IMR-90 (cell line): ENCODE measurements at regions not wholly inside any gene's neighbourhood (a gene's known extent, or its start where the extent isn't known, plus 50 kb on each side); places are given as distances from the start of the nearest gene placed in this dataset.

Source experiments
- ATAC-seq: fragments of 200-7000 bp; cut with Tn5 transposase; 2 replicates; pipeline ENCODE4 v1.9.1; 2020; ENCODE audit warnings: low read depth, mild to moderate bottlenecking, moderate library complexity
- BruUV-seq: library from RNA; stranded (reverse); fragments of 400-500 nt; replicated peaks from 2 replicates; lab custom pipeline; 2021; lab: Mats Ljungman, UMichigan
- CTCF ChIA-PET: fragments of 300-600 bp; formaldehyde crosslinking; extraction: SDS; loops from one replicate; lab custom pipeline; 2021; ENCODE audit warnings: antibody characterized with exemption; lab: Yijun Ruan, JAX
- POLR2A ChIA-PET: fragments of 300-600 bp; sonication (Branson Sonifier 250); formaldehyde crosslinking; loops from one replicate; lab custom pipeline; 2022; ENCODE audit warnings: antibody characterized with exemption; ENCODE audit not compliant: unreplicated experiment; lab: Charles Lee
- DNase-seq: peaks from one replicate; pipeline ENCODE4 v3.0.0; 2013
- H2AFZ ChIP-seq: replicated peaks from 2 replicates; pipeline ENCODE3; 2013; ENCODE audit warnings: low read length, mild to moderate bottlenecking; ENCODE audit not compliant: poor library complexity
- H2AK5ac ChIP-seq: 2 replicates; pipeline ENCODE4 v1.6.1; 2013; ENCODE audit warnings: low read depth, low read length, inconsistent platforms
- H2AK9ac ChIP-seq: replicated peaks from 2 replicates; pipeline ENCODE3; 2013; ENCODE audit warnings: mild to moderate bottlenecking, low read depth, low read length, moderate library complexity; ENCODE audit not compliant: poor library complexity
- H2BK120ac ChIP-seq: 2 replicates; pipeline ENCODE4 v1.6.1; 2013; ENCODE audit warnings: low read depth, low read length, inconsistent platforms
- H2BK15ac ChIP-seq: 3 replicates; pipeline ENCODE4 v1.6.1; 2013; ENCODE audit warnings: low read depth, low read length, inconsistent platforms
- H2BK20ac ChIP-seq: 2 replicates; pipeline ENCODE4 v1.6.1; 2013; ENCODE audit warnings: low read depth, mild to moderate bottlenecking, inconsistent platforms, low read length, moderate library complexity
- H2BK5ac ChIP-seq: 2 replicates; pipeline ENCODE4 v1.6.1; 2013; ENCODE audit warnings: mild to moderate bottlenecking, low read depth, low read length, inconsistent platforms; ENCODE audit not compliant: poor library complexity, severe bottlenecking
- H3K14ac ChIP-seq: replicated peaks from 2 replicates; pipeline ENCODE4 v1.6.1; 2013; ENCODE audit warnings: low read depth, low read length, inconsistent platforms
- H3K18ac ChIP-seq: 2 replicates; pipeline ENCODE4 v1.6.1; 2013; ENCODE audit warnings: low read depth, low read length, control low read depth
- H3K23ac ChIP-seq: 2 replicates; pipeline ENCODE4 v1.6.1; 2013; ENCODE audit warnings: low read depth, low read length, inconsistent platforms
- H3K27ac ChIP-seq: 2 replicates; pipeline ENCODE4 v1.5.1; 2013; ENCODE audit warnings: mild to moderate bottlenecking, control low read depth, low read length; ENCODE audit not compliant: insufficient read depth
- H3K27me3 ChIP-seq: 2 replicates; pipeline ENCODE4 v1.6.1; 2013; ENCODE audit warnings: low read length; ENCODE audit not compliant: control insufficient read depth, insufficient read depth
- H3K36me3 ChIP-seq: 2 replicates; pipeline ENCODE4 v1.6.1; 2013; ENCODE audit warnings: low read length, mixed read lengths; ENCODE audit not compliant: control insufficient read depth, insufficient read depth
- H3K4ac ChIP-seq: 2 replicates; pipeline ENCODE4 v1.6.1; 2013; ENCODE audit warnings: low read depth, low read length, inconsistent platforms
- H3K4me1 ChIP-seq: 2 replicates; pipeline ENCODE4 v1.6.1; 2013; ENCODE audit warnings: low read length, mixed read lengths; ENCODE audit not compliant: control insufficient read depth, insufficient read depth
- H3K4me2 ChIP-seq: 2 replicates; pipeline ENCODE4 v1.6.1; 2013; ENCODE audit warnings: low read depth, mild to moderate bottlenecking, control low read depth, low read length, moderate library complexity
- H3K4me3 ChIP-seq: 2 replicates; pipeline ENCODE4 v1.5.1; 2013; ENCODE audit warnings: low read depth, mild to moderate bottlenecking, control low read depth, low read length, moderate library complexity; ENCODE audit not compliant: insufficient read depth
- H3K56ac ChIP-seq: 2 replicates; pipeline ENCODE4 v1.6.1; 2013; ENCODE audit warnings: low read length, inconsistent platforms; ENCODE audit not compliant: insufficient read depth; ENCODE audit errors: extremely low read depth
- H3K79me1 ChIP-seq, 2 experiments: 2 replicates each; pipeline ENCODE4 v1.6.1; 2013; ENCODE audit warnings: low read length in 2 of 2, inconsistent platforms in 1 of 2, low read depth in 1 of 2
- H3K9ac ChIP-seq: 2 replicates; pipeline ENCODE4 v1.6.1; 2013; ENCODE audit warnings: low read depth, low read length, control low read depth
- H3K9me1 ChIP-seq: 2 replicates; pipeline ENCODE4 v1.6.1; 2013; ENCODE audit warnings: low read length, inconsistent platforms; ENCODE audit not compliant: insufficient read depth
- H3K9me3 ChIP-seq: 2 replicates; pipeline ENCODE4 v1.6.1; 2013; ENCODE audit warnings: low read length; ENCODE audit not compliant: control insufficient read depth, insufficient read depth
- H4K20me1 ChIP-seq: 2 replicates; pipeline ENCODE4 v1.6.1; 2013; ENCODE audit warnings: low read length, inconsistent platforms; ENCODE audit not compliant: insufficient read depth
- H4K5ac ChIP-seq: 2 replicates; pipeline ENCODE4 v1.6.1; 2013; ENCODE audit warnings: mild to moderate bottlenecking, low read depth, low read length, control low read depth
- H4K8ac ChIP-seq, 2 experiments: 2 replicates each; pipeline ENCODE4 v1.6.1; 2013; ENCODE audit warnings: low read depth in 2 of 2, low read length in 2 of 2, control low read depth in 1 of 2, inconsistent platforms in 1 of 2
- H4K91ac ChIP-seq: 2 replicates; pipeline ENCODE4 v1.6.1; 2013; ENCODE audit warnings: low read depth, low read length, inconsistent platforms; ENCODE audit not compliant: insufficient read depth
- CEBPB ChIP-seq: IDR thresholded peaks from 2 replicates; pipeline ENCODE4 v1.6.1; 2012; ENCODE audit warnings: low read depth, low read length, improper control_type of control experiment
- CHD1 ChIP-seq: IDR thresholded peaks from 2 replicates; pipeline ENCODE4 v1.6.1; 2012; ENCODE audit warnings: low read depth, low read length, improper control_type of control experiment
- ELK1 ChIP-seq: fragments of 150-350 bp; IDR thresholded peaks from 2 replicates; pipeline ENCODE4 v1.6.1; 2016; ENCODE audit warnings: low read depth, mild to moderate bottlenecking, low read length, moderate library complexity, borderline replicate concordance
- FOS ChIP-seq: fragments of 150-350 bp; IDR thresholded peaks from 2 replicates; pipeline ENCODE4 v1.6.1; 2016; ENCODE audit warnings: low read depth, low read length
- MAFK ChIP-seq: IDR thresholded peaks from 2 replicates; pipeline ENCODE4 v1.6.1; 2012; ENCODE audit warnings: low read depth, low read length, improper control_type of control experiment
- MAZ ChIP-seq: IDR thresholded peaks from 2 replicates; pipeline ENCODE4 v1.6.1; 2012; ENCODE audit warnings: low read depth, mild to moderate bottlenecking, low read length, improper control_type of control experiment, moderate library complexity, borderline replicate concordance
- MXI1 ChIP-seq: IDR thresholded peaks from 2 replicates; pipeline ENCODE4 v1.6.1; 2012; ENCODE audit warnings: low read depth, mild to moderate bottlenecking, low read length, moderate library complexity, borderline replicate concordance
- POLR2A ChIP-seq: IDR thresholded peaks from 2 replicates; pipeline ENCODE4 v1.6.1; 2012; ENCODE audit warnings: mild to moderate bottlenecking, low read depth, low read length
- SMC3 ChIP-seq: fragments of 150-350 bp; IDR thresholded peaks from 2 replicates; pipeline ENCODE4 v1.6.1; 2016; ENCODE audit warnings: low read depth, mild to moderate bottlenecking, antibody characterized with exemption, low read length, moderate library complexity
- WGBS, 2 experiments: methylation state at CpG; one replicate each; pipeline versions ENCODE4 v1.1.5 to v1.1.7; 2013; ENCODE audit warnings: missing lambda C conversion rate in 2 of 2; ENCODE audit not compliant: insufficient read length in 1 of 2; ENCODE audit errors: extremely low coverage in 2 of 2; 5-methylcytosine and 5-hydroxymethylcytosine counted together
- dilution Hi-C: fragments of 300-500 bp; cut with HindIII; formaldehyde crosslinking; loops from one replicate; pipeline ENCODE4 v1.14.3; 2018; ENCODE audit warnings: low sequenced_read_pairs; ENCODE audit not compliant: unreplicated experiment
- in situ Hi-C: fragments of 300-500 bp; cut with MboI; formaldehyde crosslinking; loops from 3 replicates; pipeline ENCODE4 v1.14.3; 2019; ENCODE audit warnings: low sequenced_read_pairs, inconsistent platforms, mixed read lengths
- intact Hi-C: fragments of 100-400 bp; cut with micrococcal nuclease; formaldehyde crosslinking; loops from 2 replicates; pipeline ENCODE4 v1.10.0; 2022
- TF ChIP-seq, protein P1 (sequence below): conservative IDR thresholded peaks from 2 replicates; pipeline ENCODE4 v1.5.1; 2012; ENCODE audit warnings: mild to moderate bottlenecking, low read depth, low read length, improper control_type of control experiment

GRCh38 chr16:56072096-56072495 is 119.2 kb upstream of the GNAO1 start:
- no peak overlapping the region for H3K4ac ChIP-seq
- ChIA-PET POLR2A (no interaction called here), CTCF (no interaction called here)
- no peak overlapping the region for H2BK120ac ChIP-seq
- no peak overlapping the region for H3K14ac ChIP-seq
- H3K4me2 ChIP-seq, result no peak overlapping the region
- no peaks in the 10 kb centered on the region for H3K9me3 ChIP-seq
- H3K9ac ChIP-seq, result no peak overlapping the region
- H3K4me3 ChIP-seq, result no peak overlapping the region
- BruUV-seq, result no TSS peak
- H4K5ac ChIP-seq, result no peak overlapping the region
- H2BK20ac ChIP-seq, result no peak overlapping the region
- H3K4me1 ChIP-seq, result no peaks in the 10 kb centered on the region
- 20% methylated on average over 1 of the region's 4 CpGs; no CpG with 5 or more reads in 1 of the 2 experiments for WGBS, 2 experiments
- H2BK15ac ChIP-seq, result no peak overlapping the region
- H3K79me1 ChIP-seq, result no peaks in the 10 kb centered on the region
- in situ Hi-C loops, result no loop called here
- DNase-seq (no peak), ATAC-seq (no peak)
- H4K8ac ChIP-seq, result no peak overlapping the region
- H3K36me3 ChIP-seq, result no peaks in the 10 kb centered on the region
- no peak overlapping the region for H2BK5ac ChIP-seq
- H3K23ac ChIP-seq, result no peak overlapping the region
- intact Hi-C loops, result no loop called here
- no peaks in the 10 kb centered on the region for H3K27me3 ChIP-seq
- no peak overlapping the region for H2AFZ ChIP-seq
- dilution Hi-C loops, result no loop called here
- H3K56ac ChIP-seq, result no peak overlapping the region
- no peak overlapping the region for H3K27ac ChIP-seq
- no peaks in the 10 kb centered on the region for H4K20me1 ChIP-seq
- no peak overlapping the region for H2AK9ac ChIP-seq
- no peak overlapping the region for H2AK5ac ChIP-seq
- H4K91ac ChIP-seq, result no peak overlapping the region
- H3K9me1 ChIP-seq, result no peaks in the 10 kb centered on the region
- no peak overlapping the region for H3K18ac ChIP-seq
- TF ChIP-seq ELK1 (no peak), CEBPB (no peak), SMC3 (no peak), MAFK (no peak), POLR2A (no peak), FOS (no peak), MAZ (no peak), CHD1 (no peak), MXI1 (no peak)
- TF ChIP-seq, protein P1, sequence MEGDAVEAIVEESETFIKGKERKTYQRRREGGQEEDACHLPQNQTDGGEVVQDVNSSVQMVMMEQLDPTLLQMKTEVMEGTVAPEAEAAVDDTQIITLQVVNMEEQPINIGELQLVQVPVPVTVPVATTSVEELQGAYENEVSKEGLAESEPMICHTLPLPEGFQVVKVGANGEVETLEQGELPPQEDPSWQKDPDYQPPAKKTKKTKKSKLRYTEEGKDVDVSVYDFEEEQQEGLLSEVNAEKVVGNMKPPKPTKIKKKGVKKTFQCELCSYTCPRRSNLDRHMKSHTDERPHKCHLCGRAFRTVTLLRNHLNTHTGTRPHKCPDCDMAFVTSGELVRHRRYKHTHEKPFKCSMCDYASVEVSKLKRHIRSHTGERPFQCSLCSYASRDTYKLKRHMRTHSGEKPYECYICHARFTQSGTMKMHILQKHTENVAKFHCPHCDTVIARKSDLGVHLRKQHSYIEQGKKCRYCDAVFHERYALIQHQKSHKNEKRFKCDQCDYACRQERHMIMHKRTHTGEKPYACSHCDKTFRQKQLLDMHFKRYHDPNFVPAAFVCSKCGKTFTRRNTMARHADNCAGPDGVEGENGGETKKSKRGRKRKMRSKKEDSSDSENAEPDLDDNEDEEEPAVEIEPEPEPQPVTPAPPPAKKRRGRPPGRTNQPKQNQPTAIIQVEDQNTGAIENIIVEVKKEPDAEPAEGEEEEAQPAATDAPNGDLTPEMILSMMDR, result no peak
